ENCODE measurements at regions not wholly inside any gene's neighbourhood (a gene's known extent, or its start where the extent isn't known, plus 50 kb on each side); places are given as distances from the start of the nearest gene placed in this dataset.

DNA sequence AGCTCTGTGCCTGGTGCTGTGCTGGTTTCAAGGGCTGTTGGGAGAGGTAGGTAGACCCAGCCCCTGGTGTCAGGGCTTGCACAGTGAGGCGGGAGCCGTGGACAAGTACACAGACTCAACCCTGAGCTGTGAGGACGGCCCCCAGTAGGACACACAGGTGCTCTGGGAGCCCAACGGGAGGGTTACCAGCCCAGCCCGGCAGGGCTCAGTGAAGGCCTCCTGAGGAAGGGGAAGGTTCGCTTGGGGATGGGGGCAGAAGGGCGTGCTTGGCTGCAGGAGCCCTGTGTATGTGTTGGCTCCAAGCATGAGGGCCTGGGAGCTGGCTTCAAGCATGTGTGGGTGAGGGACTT, 58.9 kb downstream of the SLC25A47 start:
- Histone ChIP-seq H4K20me1 (replicated peaks; ENCODE audit: control insufficient read depth, insufficient read depth, low read length) (no peaks in the 10 kb centered on the region), H2AFZ (ENCODE audit: low read depth, low read length) (no peak overlapping the region), H3K9me1 (ENCODE audit: control insufficient read depth, insufficient read depth, low read length) (no peaks in the 10 kb centered on the region), H3K9me3 (replicated peaks; ENCODE audit: control insufficient read depth, insufficient read depth, low read depth, low read length) (no peaks in the 10 kb centered on the region), H3K79me2 (ENCODE audit: control insufficient read depth, insufficient read depth, low read length) (peaks cover 10% of the 10 kb centered on the region; the same call in 2 of the 3 replicates), H3K36me3 (ENCODE audit: control insufficient read depth, insufficient read depth, low read length) (peaks cover 4% of the 10 kb centered on the region; the same call in 1 of the 3 replicates), H3K4me2 (ENCODE audit: insufficient read depth, low read length) (no peak overlapping the region), H3K27me3 (ENCODE audit: control insufficient read depth in 2 of 2, insufficient read depth in 2 of 2, low read length in 2 of 2) (no peaks in the 10 kb centered on the region), H3K9ac (ENCODE audit: insufficient read depth in 1 of 2, low read depth in 2 of 2, low read length in 2 of 2) (peak overlapping the region in 1 of 2 experiments; percentile 69; a peak in 2 of 4 replicates), H3K4me1 (replicated peaks in 1 of 2; ENCODE audit: control insufficient read depth in 2 of 2, insufficient read depth in 2 of 2, low read length in 2 of 2) (peaks cover 3 to 16% of the 10 kb centered on the region in 2 experiments; a peak in 4 of 5 replicates), H3K4me3 (no peak overlapping the region), H3K27ac (ENCODE audit: extremely low read depth, low read depth, low read length) (no peak overlapping the region)
- no peak for DNase-seq (ENCODE audit: extremely low read depth in 1 of 4, low spot score in 3 of 4)
- ATAC-seq: no peak
- intact Hi-C loops (cut with micrococcal nuclease) (loop anchor here (10.0 kb wide), 1 partner anchor 63 kb away; no protein-coding TSS in a partner anchor), in situ Hi-C loops (cut with MboI) (no loop called here)
- TF ChIP-seq NCOA2 (IDR thresholded peaks at IDR 0.05; ENCODE audit: partially characterized antibody in 2 of 2) (no peak), ETV6 (IDR thresholded peaks at IDR 0.05; ENCODE audit: borderline replicate concordance in 1 of 2, low read depth in 2 of 2, low read length in 1 of 2) (no peak), ETV6 (CRISPR knock-in tag; IDR thresholded peaks at IDR 0.05; ENCODE audit: borderline replicate concordance) (no peak), RBFOX2 (IDR thresholded peaks at IDR 0.05; ENCODE audit: low read depth, low read length) (0 out of 2 replicates have a peak, but pooled peaks have one; percentile 28), POLR2G (IDR thresholded peaks at IDR 0.05; ENCODE audit: low read depth, low read length) (0 out of 2 replicates have a peak, but pooled peaks have one; percentile 26)
- 53% methylated on average over 2 of the region's 7 CpGs for WGBS (ENCODE audit: insufficient coverage, low coverage, missing lambda C conversion rate)
- CTCF ChIA-PET (ENCODE audit: low intra/inter-chr PET ratio): no interaction called here
- BruUV-seq (replicated peaks): no TSS peak
- no peak for FAIRE-seq
- POLR2A ChIA-PET: interaction anchor here (1.0 kb wide), 1 partner anchor 272 kb away, joined by 4 read pairs; no protein-coding TSS in a partner anchor
